Activated naive CD8-positive, alpha-beta T cell (primary cell): ENCODE measurements at regions not wholly inside any gene's neighbourhood (a gene's known extent, or its start where the extent isn't known, plus 50 kb on each side); places are given as distances from the start of the nearest gene placed in this dataset.
"Not testable (repeated sequence)": the region's sequence is repeated elsewhere in the genome, so short reads cannot be mapped to it uniquely, and the experiment has no call there.

Source experiments
- H3K27ac Mint-ChIP-seq: one replicate; pipeline ENCODE4 v1.8.0; 2021; ENCODE audit warnings: mixed read lengths
- H3K27me3 Mint-ChIP-seq: one replicate; pipeline ENCODE4 v1.8.0; 2021; ENCODE audit warnings: mixed read lengths
- H3K36me3 Mint-ChIP-seq: one replicate; pipeline ENCODE4 v1.8.0; 2021; ENCODE audit warnings: mixed read lengths
- H3K4me1 Mint-ChIP-seq: one replicate; pipeline ENCODE4 v1.8.0; 2021; ENCODE audit warnings: low read depth, mixed read lengths
- H3K4me3 Mint-ChIP-seq: one replicate; pipeline ENCODE4 v1.8.0; 2021; ENCODE audit warnings: mild to moderate bottlenecking, mixed read lengths
- H3K9me3 Mint-ChIP-seq: one replicate; pipeline ENCODE4 v1.8.0; 2021; ENCODE audit warnings: low read depth, mixed read lengths

GRCh38 chr1:184192796-184193195 lies 141.3 kb downstream of the TSEN15 start:
- peaks cover 7% of the 10 kb centered on the region for H3K27me3 Mint-ChIP-seq
- no peak overlapping the region for H3K4me3 Mint-ChIP-seq
- no peaks in the 10 kb centered on the region for H3K9me3 Mint-ChIP-seq
- no peak overlapping the region for H3K27ac Mint-ChIP-seq
- H3K36me3 Mint-ChIP-seq = no peaks in the 10 kb centered on the region
- no peaks in the 10 kb centered on the region for H3K4me1 Mint-ChIP-seq

- Mint-ChIP-seq H3K9me3 (no peaks in the 10 kb centered on the region), H3K4me1 (no peaks in the 10 kb centered on the region), H3K36me3 (no peaks in the 10 kb centered on the region), H3K27ac (no peak overlapping the region), H3K4me3 (no peak overlapping the region), H3K27me3 (peaks cover 7% of the 10 kb centered on the region)
Observed at GRCh38 chr1:184193451-184193850, 141.9 kb downstream of the TSEN15 start.

DNA sequence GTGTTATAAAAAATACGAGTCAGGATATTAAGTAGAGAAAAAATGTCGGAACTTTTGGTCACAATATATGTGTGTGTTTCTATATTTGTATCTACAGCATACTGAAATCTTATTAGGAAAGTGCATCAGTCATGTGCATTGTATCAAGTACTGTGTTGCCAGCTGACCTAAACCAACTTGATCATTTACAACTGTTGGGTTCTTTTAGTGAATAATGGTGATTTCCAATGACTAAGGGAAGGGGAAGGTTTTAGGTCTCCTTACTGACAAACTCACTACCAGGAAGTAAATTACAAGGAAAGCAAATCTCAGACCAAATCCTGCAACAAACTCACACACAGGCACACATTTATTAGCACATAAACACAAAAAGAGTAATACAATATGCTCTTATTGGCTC lies 142.7 kb downstream of the TSEN15 start:
- Mint-ChIP-seq H3K4me3 (no peak overlapping the region), H3K9me3 (no peaks in the 10 kb centered on the region), H3K27me3 (peaks cover 7% of the 10 kb centered on the region), H3K27ac (no peak overlapping the region), H3K4me1 (no peaks in the 10 kb centered on the region), H3K36me3 (no peaks in the 10 kb centered on the region)

DNA sequence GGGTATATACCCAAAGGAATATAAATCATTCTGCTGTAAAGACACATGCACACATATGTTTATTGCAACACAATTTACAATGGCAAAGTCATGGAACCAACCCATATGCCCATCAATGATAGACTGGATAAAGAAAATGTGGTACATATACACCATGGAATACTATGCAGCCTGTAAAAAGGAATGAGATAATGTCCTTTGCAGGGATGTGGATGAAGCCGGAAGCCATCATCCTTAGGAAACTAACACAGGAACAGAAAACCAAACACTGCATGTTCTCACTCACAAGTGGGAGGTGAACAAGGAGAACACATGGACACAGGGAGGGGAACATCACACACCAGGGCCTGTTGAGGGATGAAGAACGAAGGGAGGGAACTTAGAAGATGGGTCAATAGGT lies 144.2 kb downstream of the TSEN15 start:
- H3K27ac Mint-ChIP-seq, H3K27me3 Mint-ChIP-seq, H3K36me3 Mint-ChIP-seq, H3K9me3 Mint-ChIP-seq, H3K4me1 Mint-ChIP-seq, H3K4me3 Mint-ChIP-seq: not testable (repeated sequence)

DNA sequence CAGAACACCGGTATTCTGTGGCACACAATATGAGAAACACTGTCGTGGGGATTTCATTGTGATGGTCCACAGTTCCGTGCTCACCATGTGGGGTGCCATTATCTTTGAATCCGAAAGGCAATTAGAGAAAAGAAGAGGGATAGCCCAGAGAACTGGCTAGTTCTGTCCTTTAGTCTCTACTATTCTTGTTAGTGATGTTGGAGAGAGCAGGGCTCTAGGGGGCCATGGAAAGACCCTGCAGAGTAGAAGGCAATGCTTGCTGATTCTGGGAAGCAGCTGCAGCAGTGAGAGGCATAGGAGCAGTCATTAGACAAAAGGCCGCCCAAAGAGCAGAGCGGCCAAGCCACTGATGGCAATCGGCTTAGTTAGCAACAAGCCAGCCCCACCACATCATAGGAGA lies 146.3 kb downstream of the TSEN15 start:
- no peaks in the 10 kb centered on the region for H3K9me3 Mint-ChIP-seq

GRCh38 chr1:184199036-184199435 lies 147.5 kb downstream of the TSEN15 start:
- Mint-ChIP-seq H3K27me3 (peaks cover 4% of the 10 kb centered on the region), H3K9me3 (no peaks in the 10 kb centered on the region), H3K36me3 (no peaks in the 10 kb centered on the region), H3K4me3 (no peak overlapping the region), H3K4me1 (no peaks in the 10 kb centered on the region), H3K27ac (no peak overlapping the region)

More for the DNA sequence above, 146.3 kb downstream of the TSEN15 start:
- no peak overlapping the region for H3K27ac Mint-ChIP-seq
- H3K36me3 Mint-ChIP-seq = no peaks in the 10 kb centered on the region
- no peaks in the 10 kb centered on the region for H3K4me1 Mint-ChIP-seq
- H3K27me3 Mint-ChIP-seq = peaks cover 10% of the 10 kb centered on the region
- H3K4me3 Mint-ChIP-seq = no peak overlapping the region

GRCh38 chr1:184199438-184200085 lies 148.0 kb downstream of the TSEN15 start:
- Mint-ChIP-seq H3K9me3 (no peaks in the 10 kb centered on the region), H3K4me3 (no peak overlapping the region), H3K27me3 (peaks cover 6% of the 10 kb centered on the region), H3K4me1 (no peaks in the 10 kb centered on the region), H3K27ac (no peak overlapping the region), H3K36me3 (no peaks in the 10 kb centered on the region)

DNA sequence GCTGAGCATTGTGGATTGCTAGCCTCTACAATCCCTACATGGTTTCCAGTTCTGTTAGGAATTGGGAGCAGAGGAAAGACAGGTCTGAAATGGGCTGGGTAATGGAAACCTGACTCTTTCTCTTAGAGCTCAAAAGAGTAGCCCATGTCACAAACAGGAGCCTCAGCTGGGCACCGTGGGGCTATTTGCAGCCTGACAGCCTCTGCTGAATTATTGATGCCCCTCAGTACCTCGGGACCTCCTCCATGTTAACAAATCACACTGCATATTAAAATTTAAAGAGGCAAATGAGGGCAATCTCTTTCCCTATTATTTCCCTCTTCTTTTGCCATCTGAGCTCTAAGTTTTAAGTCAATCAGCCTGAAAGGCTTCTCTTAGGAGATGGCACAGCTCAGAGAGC lies 157.1 kb downstream of the TSEN15 start:
- Mint-ChIP-seq H3K9me3 (no peaks in the 10 kb centered on the region), H3K36me3 (no peaks in the 10 kb centered on the region), H3K27ac (no peak overlapping the region), H3K27me3 (peaks cover 10% of the 10 kb centered on the region), H3K4me1 (no peaks in the 10 kb centered on the region), H3K4me3 (no peak overlapping the region)

GRCh38 chr1:184210031-184210430 lies 158.5 kb downstream of the TSEN15 start:
- Mint-ChIP-seq H3K4me1 (no peaks in the 10 kb centered on the region), H3K27ac (no peak overlapping the region), H3K27me3 (peaks cover 9% of the 10 kb centered on the region), H3K4me3 (no peak overlapping the region), H3K9me3 (no peaks in the 10 kb centered on the region), H3K36me3 (no peaks in the 10 kb centered on the region)

- H3K27me3 Mint-ChIP-seq = peaks cover 7% of the 10 kb centered on the region
- no peaks in the 10 kb centered on the region for H3K4me1 Mint-ChIP-seq
- no peak overlapping the region for H3K27ac Mint-ChIP-seq
- no peaks in the 10 kb centered on the region for H3K9me3 Mint-ChIP-seq
- H3K4me3 Mint-ChIP-seq = no peak overlapping the region
- no peaks in the 10 kb centered on the region for H3K36me3 Mint-ChIP-seq
Observed at GRCh38 chr1:184210862-184211261, 159.3 kb downstream of the TSEN15 start.

DNA sequence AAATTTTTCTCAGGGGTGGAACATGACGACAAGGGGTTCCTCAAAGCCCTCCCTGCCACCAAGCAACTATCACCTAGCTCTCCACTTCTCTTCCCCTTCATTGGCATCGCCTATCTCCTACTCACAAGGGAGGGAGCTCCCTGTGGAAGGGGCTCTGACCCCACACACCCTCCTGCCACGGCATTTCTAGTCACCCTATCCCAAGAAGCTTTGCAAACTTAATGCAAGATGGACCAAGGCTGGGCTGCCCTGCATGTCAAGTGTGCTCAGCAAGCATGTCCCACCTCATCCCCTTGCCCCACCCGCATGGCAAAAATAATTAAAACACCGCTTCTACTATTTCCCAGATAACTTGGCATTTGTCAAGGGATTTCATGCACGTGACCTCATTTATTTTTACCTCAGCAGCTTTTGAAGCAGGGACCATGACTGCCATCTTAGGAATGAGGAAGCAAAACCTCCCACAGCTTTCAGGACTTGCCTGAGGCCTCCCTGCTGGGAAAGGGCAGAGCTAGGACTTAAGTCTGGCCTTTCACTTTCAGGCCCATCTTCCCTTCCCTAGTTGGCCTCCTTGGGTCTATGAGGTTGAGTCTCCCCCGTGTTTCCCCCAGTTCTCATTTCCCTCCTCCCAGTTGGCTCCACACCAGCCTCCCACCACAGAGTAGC lies 161.3 kb downstream of the TSEN15 start:
- H3K36me3 Mint-ChIP-seq = no peaks in the 10 kb centered on the region
- no peaks in the 10 kb centered on the region for H3K4me1 Mint-ChIP-seq
- H3K27ac Mint-ChIP-seq = no peak overlapping the region
- H3K9me3 Mint-ChIP-seq = no peaks in the 10 kb centered on the region
- no peak overlapping the region for H3K4me3 Mint-ChIP-seq
- peaks cover 8% of the 10 kb centered on the region for H3K27me3 Mint-ChIP-seq

DNA sequence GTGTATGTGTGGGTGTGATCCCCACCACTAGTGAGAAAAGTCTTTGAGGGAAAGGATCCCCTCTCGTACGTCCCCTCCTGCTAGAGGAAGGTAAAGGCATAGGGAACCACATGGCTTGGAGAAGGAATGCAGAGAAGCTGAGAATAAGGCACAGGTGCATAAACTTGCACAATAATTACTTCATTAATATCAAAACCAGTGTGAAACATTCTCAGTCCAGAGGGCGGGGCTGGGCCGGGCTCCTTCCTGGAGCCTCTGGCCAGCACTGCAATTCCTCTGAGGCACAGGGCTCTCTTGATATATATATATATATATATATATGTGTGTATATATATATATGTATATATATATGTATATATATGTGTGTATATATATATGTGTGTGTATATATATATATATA lies 162.6 kb downstream of the TSEN15 start:
- H3K27ac Mint-ChIP-seq = no peak overlapping the region
- no peaks in the 10 kb centered on the region for H3K4me1 Mint-ChIP-seq
- H3K9me3 Mint-ChIP-seq = no peaks in the 10 kb centered on the region
- peaks cover 8% of the 10 kb centered on the region for H3K27me3 Mint-ChIP-seq
- H3K4me3 Mint-ChIP-seq = no peak overlapping the region
- no peaks in the 10 kb centered on the region for H3K36me3 Mint-ChIP-seq

GRCh38 chr1:184215274-184215925 lies 163.9 kb downstream of the TSEN15 start:
- H3K9me3 Mint-ChIP-seq = no peaks in the 10 kb centered on the region
- no peak overlapping the region for H3K4me3 Mint-ChIP-seq
- no peak overlapping the region for H3K27ac Mint-ChIP-seq
- no peaks in the 10 kb centered on the region for H3K36me3 Mint-ChIP-seq
- peaks cover 8% of the 10 kb centered on the region for H3K27me3 Mint-ChIP-seq
- H3K4me1 Mint-ChIP-seq = no peaks in the 10 kb centered on the region

DNA sequence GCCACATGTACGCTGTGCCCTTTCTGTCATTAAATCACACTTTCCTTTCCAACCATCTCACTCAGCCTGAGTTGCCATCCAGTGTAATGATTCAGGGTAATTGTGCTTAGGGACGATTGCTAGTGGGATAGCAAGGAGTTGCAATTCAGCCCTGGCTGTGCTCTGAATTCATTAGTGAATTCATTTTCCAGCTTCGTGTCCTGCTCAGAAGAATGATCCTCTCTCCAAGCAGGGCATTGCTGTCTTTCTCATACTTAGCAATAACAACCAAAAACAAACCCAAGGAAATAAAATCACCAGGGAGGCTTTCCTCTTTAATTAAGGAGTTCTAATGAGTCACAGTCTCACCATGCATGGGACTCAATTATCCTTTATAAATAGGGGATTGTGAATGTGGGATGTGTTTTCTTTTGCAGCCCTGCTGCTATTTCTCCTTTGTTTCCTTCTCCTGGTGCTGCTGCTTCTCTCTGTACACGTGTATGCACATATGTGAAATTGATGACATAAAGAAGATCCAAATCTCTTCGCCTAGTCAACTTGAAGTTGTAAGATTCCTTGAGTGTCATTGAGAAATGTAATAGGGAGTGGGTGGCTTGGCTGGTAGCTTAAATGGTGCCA lies 167.0 kb downstream of the TSEN15 start:
- H3K4me3 Mint-ChIP-seq = no peak overlapping the region
- no peaks in the 10 kb centered on the region for H3K36me3 Mint-ChIP-seq
- H3K27ac Mint-ChIP-seq = no peak overlapping the region
- no peaks in the 10 kb centered on the region for H3K9me3 Mint-ChIP-seq
- H3K27me3 Mint-ChIP-seq = peaks cover 6% of the 10 kb centered on the region
- no peaks in the 10 kb centered on the region for H3K4me1 Mint-ChIP-seq

- H3K4me3 Mint-ChIP-seq = no peak overlapping the region
- peaks cover 5% of the 10 kb centered on the region for H3K27me3 Mint-ChIP-seq
- no peaks in the 10 kb centered on the region for H3K9me3 Mint-ChIP-seq
- H3K27ac Mint-ChIP-seq = no peak overlapping the region
- H3K36me3 Mint-ChIP-seq = no peaks in the 10 kb centered on the region
- no peaks in the 10 kb centered on the region for H3K4me1 Mint-ChIP-seq
Observed at GRCh38 chr1:184219414-184219813, 167.4 kb upstream of the C1orf21 start.
